SJSA1 (cell line): ENCODE measurements at regions not wholly inside any gene's neighbourhood (a gene's known extent, or its start where the extent isn't known, plus 50 kb on each side); places are given as distances from the start of the nearest gene placed in this dataset.

Experiments
- DNase-seq, 2 experiments: peaks; one replicate each; pipeline ENCODE4 v3.0.0-alpha.2; 2015 to 2020; ENCODE audit warnings: low spot score in 2 of 2, low read depth in 1 of 2
- H3K27ac ChIP-seq: fragments of 250-450 bp; sonication (Bioruptor Pico); 2 replicates; pipeline ENCODE4 v1.5.1; 2020; ENCODE audit warnings: mild to moderate bottlenecking, moderate library complexity
- H3K27me3 ChIP-seq: fragments of 250-450 bp; sonication (Bioruptor Pico); replicated peaks from 2 replicates; pipeline ENCODE4 v1.5.1; 2020; ENCODE audit warnings: mild to moderate bottlenecking, moderate library complexity
- H3K36me3 ChIP-seq: fragments of 250-450 bp; sonication (Bioruptor Pico); 2 replicates; pipeline ENCODE4 v1.5.1; 2020; ENCODE audit warnings: mild to moderate bottlenecking
- H3K4me1 ChIP-seq: fragments of 250-450 bp; sonication (Bioruptor Pico); replicated peaks from 2 replicates; pipeline ENCODE4 v1.6.1; 2021; ENCODE audit warnings: mild to moderate bottlenecking
- H3K4me3 ChIP-seq: fragments of 250-450 bp; sonication (Bioruptor Pico); 2 replicates; pipeline ENCODE4 v1.5.1; 2020; ENCODE audit warnings: mild to moderate bottlenecking
- H3K9me3 ChIP-seq: fragments of 250-450 bp; sonication (Bioruptor Pico); replicated peaks from 2 replicates; pipeline ENCODE4 v1.5.1; 2020; ENCODE audit warnings: mild to moderate bottlenecking

- Histone ChIP-seq H3K27me3 (no peaks in the 10 kb centered on the region), H3K4me3 (no peak overlapping the region), H3K9me3 (no peaks in the 10 kb centered on the region), H3K27ac (no peak overlapping the region), H3K4me1 (no peaks in the 10 kb centered on the region), H3K36me3 (no peaks in the 10 kb centered on the region)
- no peak for DNase-seq
Observed at GRCh38 chr7:96638669-96639068, 71.0 kb downstream of the SEM1 start.

GRCh38 chr7:96637522-96637921 is 72.1 kb downstream of the SEM1 start:
- H3K4me3 ChIP-seq: no peak overlapping the region
- no peaks in the 10 kb centered on the region for H3K9me3 ChIP-seq
- H3K27me3 ChIP-seq: no peaks in the 10 kb centered on the region
- DNase-seq: no peak
- no peak overlapping the region for H3K27ac ChIP-seq
- H3K36me3 ChIP-seq: no peaks in the 10 kb centered on the region
- no peaks in the 10 kb centered on the region for H3K4me1 ChIP-seq

- Histone ChIP-seq H3K4me3 (no peak overlapping the region), H3K36me3 (no peaks in the 10 kb centered on the region), H3K27me3 (no peaks in the 10 kb centered on the region), H3K27ac (no peak overlapping the region), H3K4me1 (no peaks in the 10 kb centered on the region), H3K9me3 (no peaks in the 10 kb centered on the region)
- no peak for DNase-seq
Observed at GRCh38 chr7:96636979-96637378, 72.7 kb downstream of the SEM1 start.

- H3K36me3 ChIP-seq: no peaks in the 10 kb centered on the region
- H3K9me3 ChIP-seq: no peaks in the 10 kb centered on the region
- no peak overlapping the region for H3K27ac ChIP-seq
- H3K27me3 ChIP-seq: no peaks in the 10 kb centered on the region
- H3K4me1 ChIP-seq: no peaks in the 10 kb centered on the region
- H3K4me3 ChIP-seq: no peak overlapping the region
- no peak for DNase-seq
Observed at GRCh38 chr7:96636342-96636860, 73.2 kb downstream of the SEM1 start.

GRCh38 chr7:96629884-96630283 is 79.8 kb downstream of the SEM1 start:
- no peak overlapping the region for H3K4me3 ChIP-seq
- no peak for DNase-seq
- H3K27ac ChIP-seq: no peak overlapping the region
- no peaks in the 10 kb centered on the region for H3K4me1 ChIP-seq
- no peaks in the 10 kb centered on the region for H3K36me3 ChIP-seq
- H3K9me3 ChIP-seq: no peaks in the 10 kb centered on the region
- H3K27me3 ChIP-seq: no peaks in the 10 kb centered on the region

GRCh38 chr7:96624954-96625353 is 84.7 kb downstream of the SEM1 start:
- no peak for DNase-seq
- Histone ChIP-seq H3K4me3 (no peak overlapping the region), H3K4me1 (no peaks in the 10 kb centered on the region)

GRCh38 chr7:96621932-96622331 is 87.7 kb downstream of the SEM1 start:
- Histone ChIP-seq H3K4me3 (no peak overlapping the region), H3K27ac (no peak overlapping the region), H3K27me3 (no peaks in the 10 kb centered on the region), H3K9me3 (no peaks in the 10 kb centered on the region), H3K4me1 (no peaks in the 10 kb centered on the region), H3K36me3 (no peaks in the 10 kb centered on the region)
- DNase-seq: no peak

More at GRCh38 chr7:96624954-96625353, 84.7 kb downstream of the SEM1 start:
- Histone ChIP-seq H3K27me3 (no peaks in the 10 kb centered on the region), H3K36me3 (no peaks in the 10 kb centered on the region), H3K9me3 (no peaks in the 10 kb centered on the region), H3K27ac (no peak overlapping the region)

GRCh38 chr7:96614154-96614867 is 95.3 kb downstream of the SEM1 start:
- no peaks in the 10 kb centered on the region for H3K36me3 ChIP-seq
- no peaks in the 10 kb centered on the region for H3K27me3 ChIP-seq
- no peaks in the 10 kb centered on the region for H3K9me3 ChIP-seq
- no peak overlapping the region for H3K4me3 ChIP-seq
- no peak for DNase-seq
- no peaks in the 10 kb centered on the region for H3K4me1 ChIP-seq
- no peak overlapping the region for H3K27ac ChIP-seq

- Histone ChIP-seq H3K4me1 (no peaks in the 10 kb centered on the region), H3K27me3 (no peaks in the 10 kb centered on the region), H3K27ac (no peak overlapping the region), H3K4me3 (no peak overlapping the region), H3K36me3 (no peaks in the 10 kb centered on the region), H3K9me3 (no peaks in the 10 kb centered on the region)
- no peak for DNase-seq
Observed at GRCh38 chr7:96612034-96612433, 97.6 kb downstream of the SEM1 start.

- no peaks in the 10 kb centered on the region for H3K9me3 ChIP-seq
- no peaks in the 10 kb centered on the region for H3K27me3 ChIP-seq
- DNase-seq: no peak
- H3K4me3 ChIP-seq: no peak overlapping the region
- no peaks in the 10 kb centered on the region for H3K4me1 ChIP-seq
- H3K36me3 ChIP-seq: no peaks in the 10 kb centered on the region
- H3K27ac ChIP-seq: no peak overlapping the region
Observed at GRCh38 chr7:96605045-96605716, 104.5 kb downstream of the SEM1 start.

GRCh38 chr7:96599288-96599936 is 110.2 kb downstream of the SEM1 start:
- no peak for DNase-seq
- no peak overlapping the region for H3K27ac ChIP-seq

GRCh38 chr7:96598421-96598820 is 111.2 kb downstream of the SEM1 start:
- H3K4me1 ChIP-seq: no peaks in the 10 kb centered on the region
- H3K4me3 ChIP-seq: no peak overlapping the region
- H3K27me3 ChIP-seq: 0 out of 2 replicates have a peak, but pooled peaks cover 4% of the 10 kb centered on the region
- H3K27ac ChIP-seq: no peak overlapping the region
- no peaks in the 10 kb centered on the region for H3K9me3 ChIP-seq
- no peaks in the 10 kb centered on the region for H3K36me3 ChIP-seq
- DNase-seq: no peak

More at GRCh38 chr7:96599288-96599936, 110.2 kb downstream of the SEM1 start:
- Histone ChIP-seq H3K36me3 (no peaks in the 10 kb centered on the region), H3K4me1 (no peaks in the 10 kb centered on the region), H3K9me3 (no peaks in the 10 kb centered on the region), H3K27me3 (0 out of 2 replicates have a peak, but pooled peaks cover 4% of the 10 kb centered on the region), H3K4me3 (no peak overlapping the region)

- H3K27ac ChIP-seq: no peak overlapping the region
- no peaks in the 10 kb centered on the region for H3K4me1 ChIP-seq
- no peaks in the 10 kb centered on the region for H3K9me3 ChIP-seq
- DNase-seq: peak in 1 of 2 experiments; percentile 16
- H3K27me3 ChIP-seq: 0 out of 2 replicates have a peak, but pooled peaks cover 4% of the 10 kb centered on the region
- H3K36me3 ChIP-seq: no peaks in the 10 kb centered on the region
- H3K4me3 ChIP-seq: no peak overlapping the region
Observed at GRCh38 chr7:96596120-96596826, 113.4 kb downstream of the SEM1 start.
